Upper lobe of left lung (tissue), 6 donors: ENCODE measurements at regions not wholly inside any gene's neighbourhood (a gene's known extent, or its start where the extent isn't known, plus 50 kb on each side); places are given as distances from the start of the nearest gene placed in this dataset.

Source experiments
- ATAC-seq, 2 donors: fragments of 200-7000 bp; cut with Tn5 transposase; one replicate each; pipeline ENCODE4 v1.9.1; 2022; ENCODE audit warnings: mild to moderate bottlenecking in 2 of 2, moderate library complexity in 2 of 2; ENCODE audit not compliant: low FRiP score in 2 of 2
- DNase-seq, 2 donors: peaks; one replicate each; pipeline ENCODE4 v3.0.0-alpha.2; 2019 to 2020
- H3K27ac ChIP-seq, 4 donors: fragments of 200-600 bp; sonication (generic); one replicate each; pipeline ENCODE4 v1.5.1; 2016 to 2019
- H3K27me3 ChIP-seq, 4 donors: fragments of 200-600 bp; sonication (generic); one replicate each; pipeline ENCODE4 v1.5.1; 2017 to 2019
- H3K36me3 ChIP-seq, 4 donors: fragments of 200-600 bp; sonication (generic); one replicate each; pipeline ENCODE4 v1.5.1; 2016 to 2019
- H3K4me1 ChIP-seq, 4 donors: fragments of 200-600 bp; sonication (generic); one replicate each; pipeline ENCODE4 v1.5.1; 2018 to 2019
- H3K4me3 ChIP-seq, 4 donors: fragments of 200-600 bp; sonication (generic); one replicate each; pipeline ENCODE4 v1.5.1; 2017 to 2019; ENCODE audit warnings: mild to moderate bottlenecking in 2 of 4, moderate library complexity in 1 of 4
- H3K9me3 ChIP-seq, 4 donors: fragments of 200-600 bp; sonication (generic); one replicate each; pipeline ENCODE4 v1.5.1; 2018 to 2019
- CTCF ChIP-seq, 6 experiments: fragments of 450-650 bp in 4 of 6; fragments of 200-600 bp in 2 of 6; sonication (generic) in 2 of 6; IDR thresholded peaks; one replicate each; pipeline ENCODE4 v1.5.1; 2016 to 2019; ENCODE audit warnings: antibody characterized with exemption in 6 of 6
- EP300 ChIP-seq, 4 donors: sonication (generic); formaldehyde crosslinking; IDR thresholded peaks; one replicate each; pipeline ENCODE4 v1.5.1; 2017; ENCODE audit warnings: antibody characterized with exemption in 4 of 4, control low read depth in 2 of 4
- POLR2A ChIP-seq, 4 donors: fragments of 450-650 bp; IDR thresholded peaks; one replicate each; pipeline ENCODE4 v1.5.1; 2016 to 2017; ENCODE audit warnings: antibody characterized with exemption in 4 of 4, mild to moderate bottlenecking in 2 of 4
- POLR2AphosphoS5 ChIP-seq, 2 donors: sonication (generic); formaldehyde crosslinking; IDR thresholded peaks; one replicate each; pipeline ENCODE4 v1.5.1; 2017; ENCODE audit warnings: antibody characterized with exemption in 2 of 2
- WGBS, 2 donors: methylation state at CpG; one replicate each; pipeline ENCODE4 v1.1.5; 2017 to 2018; 5-methylcytosine and 5-hydroxymethylcytosine counted together
- donor health status: DM: no; HTN: no; CAD: no; lungs with moderate emphysema.
- donor health status: DM: no; HTN: yes; CAD: no; lungs with severe emphysema.

GRCh38 chr17:13176436-13176835 is 158.6 kb upstream of the ELAC2 start:
- WGBS, 2 donors = 50 to 51% methylated on average over 4 of the region's 4 CpGs
- no peaks in the 10 kb centered on the region for H3K27me3 ChIP-seq
- H3K4me1 ChIP-seq = no peaks in the 10 kb centered on the region
- H3K36me3 ChIP-seq = no peaks in the 10 kb centered on the region
- H3K4me3 ChIP-seq = no peak overlapping the region
- no peak for TF ChIP-seq POLR2AphosphoS5 (IDR thresholded peaks at IDR 0.05)
- no peak for TF ChIP-seq CTCF (IDR thresholded peaks at IDR 0.05)
- no peak for TF ChIP-seq EP300 (IDR thresholded peaks at IDR 0.05)
- no peak for TF ChIP-seq POLR2A (IDR thresholded peaks at IDR 0.05)
- no peak overlapping the region for H3K27ac ChIP-seq
- ATAC-seq = no peak
- no peak for DNase-seq
- H3K9me3 ChIP-seq = peaks cover 0 to 31% (median 17%) of the 10 kb centered on the region in 4 donors

GRCh38 chr17:13171790-13172189 is 154.0 kb upstream of the ELAC2 start:
- ATAC-seq (no peak), DNase-seq (no peak)
- no peak overlapping the region for H3K4me3 ChIP-seq
- no peaks in the 10 kb centered on the region for H3K4me1 ChIP-seq
- no peak for TF ChIP-seq CTCF (IDR thresholded peaks at IDR 0.05)
- TF ChIP-seq POLR2AphosphoS5 (IDR thresholded peaks at IDR 0.05) = no peak
- no peak for TF ChIP-seq EP300 (IDR thresholded peaks at IDR 0.05)
- TF ChIP-seq POLR2A (IDR thresholded peaks at IDR 0.05) = no peak
- peaks cover 0 to 43% (median 26%) of the 10 kb centered on the region in 4 donors for H3K9me3 ChIP-seq
- H3K27ac ChIP-seq = no peak overlapping the region
- no peaks in the 10 kb centered on the region for H3K27me3 ChIP-seq
- 91% methylated on average over 1 of the region's 1 CpG for WGBS, 2 donors
- H3K36me3 ChIP-seq = no peaks in the 10 kb centered on the region

- Histone ChIP-seq H3K36me3 (no peaks in the 10 kb centered on the region), H3K27ac (no peak overlapping the region), H3K9me3 (no peaks in the 10 kb centered on the region), H3K4me3 (no peak overlapping the region), H3K27me3 (no peaks in the 10 kb centered on the region), H3K4me1 (no peaks in the 10 kb centered on the region)
- DNase-seq = no peak
- no peak for ATAC-seq
- TF ChIP-seq POLR2A (IDR thresholded peaks at IDR 0.05) (no peak), POLR2AphosphoS5 (IDR thresholded peaks at IDR 0.05) (no peak), CTCF (IDR thresholded peaks at IDR 0.05) (no peak), EP300 (IDR thresholded peaks at IDR 0.05) (no peak)
- 45 to 64% methylated on average over 1 of the region's 1 CpG for WGBS, 2 donors
Observed at GRCh38 chr17:13162361-13162760, 144.5 kb upstream of the ELAC2 start.

- no peak overlapping the region for H3K27ac ChIP-seq
- no peaks in the 10 kb centered on the region for H3K9me3 ChIP-seq
- no peak for DNase-seq
- no peak for ATAC-seq
- TF ChIP-seq POLR2AphosphoS5 (IDR thresholded peaks at IDR 0.05) (no peak), POLR2A (IDR thresholded peaks at IDR 0.05) (no peak), CTCF (IDR thresholded peaks at IDR 0.05) (no peak), EP300 (IDR thresholded peaks at IDR 0.05) (no peak)
- H3K4me1 ChIP-seq = no peaks in the 10 kb centered on the region
- H3K4me3 ChIP-seq = no peak overlapping the region
- WGBS, 2 donors = 55 to 94% methylated on average over 2 of the region's 2 CpGs
- no peaks in the 10 kb centered on the region for H3K36me3 ChIP-seq
- no peaks in the 10 kb centered on the region for H3K27me3 ChIP-seq
Observed at GRCh38 chr17:13160790-13161189, 143.0 kb upstream of the ELAC2 start.

GRCh38 chr17:13160296-13160695 is 142.5 kb upstream of the ELAC2 start:
- Histone ChIP-seq H3K4me3 (no peak overlapping the region), H3K27ac (no peak overlapping the region)
- 80 to 82% methylated on average over 3 of the region's 3 CpGs for WGBS, 2 donors

More at GRCh38 chr17:13160296-13160695, 142.5 kb upstream of the ELAC2 start:
- Histone ChIP-seq H3K4me1 (no peaks in the 10 kb centered on the region), H3K27me3 (no peaks in the 10 kb centered on the region), H3K36me3 (no peaks in the 10 kb centered on the region), H3K9me3 (no peaks in the 10 kb centered on the region)
- DNase-seq (no peak), ATAC-seq (no peak)
- TF ChIP-seq CTCF (IDR thresholded peaks at IDR 0.05) (no peak), POLR2AphosphoS5 (IDR thresholded peaks at IDR 0.05) (no peak), POLR2A (IDR thresholded peaks at IDR 0.05) (no peak), EP300 (IDR thresholded peaks at IDR 0.05) (no peak)
